ENCODE measurements at regions not wholly inside any gene's neighbourhood (a gene's known extent, or its start where the extent isn't known, plus 50 kb on each side); places are given as distances from the start of the nearest gene placed in this dataset.

GRCh38 chr2:180367815-180368214 is 360.7 kb upstream of the CWC22 start:
- TF ChIP-seq CTCF (conservative IDR thresholded peaks at IDR 0.05), result no peak
- H3K27ac Mint-ChIP-seq, result no peak overlapping the region
- H3K27me3 Mint-ChIP-seq (ENCODE audit: insufficient read depth), result no peaks in the 10 kb centered on the region
- H3K4me1 Mint-ChIP-seq, result peaks cover 4% of the 10 kb centered on the region
- Histone ChIP-seq H3K9ac (ENCODE audit: extremely low read depth, low read length, poor library complexity, severe bottlenecking) (no peak overlapping the region), H3K9me3 (ENCODE audit: control insufficient read depth, low read length) (no peaks in the 10 kb centered on the region), H3K36me3 (ENCODE audit: control insufficient read depth, insufficient read depth, low read length) (no peaks in the 10 kb centered on the region), H3K4me1 (ENCODE audit: control insufficient read depth, insufficient read depth, low read length) (no peaks in the 10 kb centered on the region), H3K4me3 (ENCODE audit: low read length) (no peak overlapping the region), H3K27me3 (ENCODE audit: control insufficient read depth, insufficient read depth, low read length, poor library complexity, severe bottlenecking) (no peaks in the 10 kb centered on the region), H3K27ac (ENCODE audit: low read depth, low read length) (no peak overlapping the region)
- no peak overlapping the region for H3K4me3 Mint-ChIP-seq
- H3K36me3 Mint-ChIP-seq (ENCODE audit: low read depth), result no peaks in the 10 kb centered on the region
- DNase-seq, result no peak
- no peaks in the 10 kb centered on the region for H3K9me3 Mint-ChIP-seq

GRCh38 chr2:180366481-180366880 is 359.4 kb upstream of the CWC22 start:
- TF ChIP-seq CTCF (conservative IDR thresholded peaks at IDR 0.05), result no peak
- Mint-ChIP-seq H3K4me3 (no peak overlapping the region), H3K27me3 (ENCODE audit: insufficient read depth) (no peaks in the 10 kb centered on the region), H3K27ac (no peak overlapping the region), H3K36me3 (ENCODE audit: low read depth) (no peaks in the 10 kb centered on the region), H3K9me3 (no peaks in the 10 kb centered on the region), H3K4me1 (peaks cover 4% of the 10 kb centered on the region)
- Histone ChIP-seq H3K27ac (ENCODE audit: low read depth, low read length) (no peak overlapping the region), H3K9ac (ENCODE audit: extremely low read depth, low read length, poor library complexity, severe bottlenecking) (no peak overlapping the region), H3K4me1 (ENCODE audit: control insufficient read depth, insufficient read depth, low read length) (no peaks in the 10 kb centered on the region), H3K9me3 (ENCODE audit: control insufficient read depth, low read length) (no peaks in the 10 kb centered on the region), H3K36me3 (ENCODE audit: control insufficient read depth, insufficient read depth, low read length) (no peaks in the 10 kb centered on the region), H3K4me3 (ENCODE audit: low read length) (no peak overlapping the region), H3K27me3 (ENCODE audit: control insufficient read depth, insufficient read depth, low read length, poor library complexity, severe bottlenecking) (no peaks in the 10 kb centered on the region)
- DNase-seq, result no peak

- H3K9me3 ChIP-seq (ENCODE audit: control insufficient read depth, low read length), result no peaks in the 10 kb centered on the region
- H3K9ac ChIP-seq (ENCODE audit: extremely low read depth, low read length, poor library complexity, severe bottlenecking), result no peak overlapping the region
- no peak overlapping the region for H3K27ac Mint-ChIP-seq
- no peak for DNase-seq
- H3K4me3 Mint-ChIP-seq, result no peak overlapping the region
- H3K36me3 ChIP-seq (ENCODE audit: control insufficient read depth, insufficient read depth, low read length), result no peaks in the 10 kb centered on the region
- no peaks in the 10 kb centered on the region for H3K9me3 Mint-ChIP-seq
- peaks cover 4% of the 10 kb centered on the region for H3K4me1 Mint-ChIP-seq
- no peaks in the 10 kb centered on the region for H3K27me3 ChIP-seq (ENCODE audit: control insufficient read depth, insufficient read depth, low read length, poor library complexity, severe bottlenecking)
- no peaks in the 10 kb centered on the region for H3K4me1 ChIP-seq (ENCODE audit: control insufficient read depth, insufficient read depth, low read length)
- H3K36me3 Mint-ChIP-seq (ENCODE audit: low read depth), result no peaks in the 10 kb centered on the region
- H3K4me3 ChIP-seq (ENCODE audit: low read length), result no peak overlapping the region
- no peak for TF ChIP-seq CTCF (conservative IDR thresholded peaks at IDR 0.05)
- peaks cover 3% of the 10 kb centered on the region for H3K27me3 Mint-ChIP-seq (ENCODE audit: insufficient read depth)
- WGBS, 2 experiments (ENCODE audit: insufficient coverage in 1 of 2, insufficient read length in 1 of 2), result 81 to 91% methylated on average over 2 of the region's 2 CpGs
- H3K27ac ChIP-seq (ENCODE audit: low read depth, low read length), result no peak overlapping the region
These were observed 357.6 kb upstream of the CWC22 start for GRCh38 chr2:180364719-180365118.
